ENCODE measurements at regions not wholly inside any gene's neighbourhood (a gene's known extent, or its start where the extent isn't known, plus 50 kb on each side); places are given as distances from the start of the nearest gene placed in this dataset.

DNA sequence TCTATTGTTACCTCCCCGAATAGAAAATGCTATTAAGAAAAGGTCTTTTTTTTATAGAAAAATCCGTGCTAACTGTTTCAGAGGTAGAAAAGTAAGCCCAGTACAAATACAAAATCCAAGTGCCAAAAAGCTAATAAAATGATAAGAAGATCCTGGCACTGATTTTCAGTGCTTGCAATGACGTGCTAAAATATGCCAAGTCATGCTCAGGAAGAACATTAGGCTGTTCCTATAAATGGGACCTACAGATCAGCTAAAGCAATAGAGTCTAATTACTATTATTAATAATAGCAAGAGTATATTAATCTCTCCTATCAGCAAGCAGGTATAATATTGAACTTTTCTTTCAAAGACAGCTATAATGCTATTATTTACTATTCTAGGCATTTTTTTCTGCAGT, 305.8 kb downstream of the PPARGC1A start:
- no peak for TF ChIP-seq CTCF (conservative IDR thresholded peaks at IDR 0.05; ENCODE audit: low read length)
- TF ChIP-seq EZH2phosphoT487 (IDR thresholded peaks at IDR 0.05; ENCODE audit: borderline replicate concordance): no peak
